Mammary epithelial cell (primary cell): ENCODE measurements at regions not wholly inside any gene's neighbourhood (a gene's known extent, or its start where the extent isn't known, plus 50 kb on each side); places are given as distances from the start of the nearest gene placed in this dataset.

ENCODE experiments used
- EZH2 ChIP-seq: IDR thresholded peaks from 2 replicates; pipeline ENCODE4 v1.6.1; 2012; ENCODE audit warnings: low read length, inconsistent platforms, borderline replicate concordance
- TF ChIP-seq, protein P1 (sequence below), 2 donors: IDR thresholded peaks in 1 of 2; conservative IDR thresholded peaks in 1 of 2; 2 replicates each; pipeline ENCODE4 v1.5.1; 2011 to 2012; ENCODE audit warnings: inconsistent platforms in 2 of 2, low read length in 2 of 2, mild to moderate bottlenecking in 2 of 2, control low read depth in 1 of 2, low read depth in 1 of 2; ENCODE audit not compliant: insufficient read depth in 1 of 2; ENCODE audit errors: extremely low read depth in 1 of 2

DNA sequence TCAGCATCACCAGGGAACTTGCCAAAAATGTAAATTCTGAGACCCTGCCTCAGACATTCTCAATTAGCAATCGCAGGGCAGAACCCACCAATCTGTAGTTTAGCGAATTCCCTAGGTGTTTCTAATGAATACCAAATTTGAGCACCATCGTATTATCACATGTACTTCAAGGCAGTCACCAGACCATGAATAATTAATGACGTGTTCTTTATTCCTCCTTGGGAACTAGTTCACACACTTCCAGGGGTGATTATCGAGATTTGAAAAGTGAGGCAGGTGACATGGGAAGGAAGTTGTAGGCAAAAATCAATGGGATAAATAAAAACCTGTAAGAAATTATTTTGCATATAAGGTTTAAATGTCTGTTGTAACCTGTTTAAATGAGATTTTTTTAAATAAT is 102.5 kb upstream of the CRIM1 start:
- TF ChIP-seq, protein P1, sequence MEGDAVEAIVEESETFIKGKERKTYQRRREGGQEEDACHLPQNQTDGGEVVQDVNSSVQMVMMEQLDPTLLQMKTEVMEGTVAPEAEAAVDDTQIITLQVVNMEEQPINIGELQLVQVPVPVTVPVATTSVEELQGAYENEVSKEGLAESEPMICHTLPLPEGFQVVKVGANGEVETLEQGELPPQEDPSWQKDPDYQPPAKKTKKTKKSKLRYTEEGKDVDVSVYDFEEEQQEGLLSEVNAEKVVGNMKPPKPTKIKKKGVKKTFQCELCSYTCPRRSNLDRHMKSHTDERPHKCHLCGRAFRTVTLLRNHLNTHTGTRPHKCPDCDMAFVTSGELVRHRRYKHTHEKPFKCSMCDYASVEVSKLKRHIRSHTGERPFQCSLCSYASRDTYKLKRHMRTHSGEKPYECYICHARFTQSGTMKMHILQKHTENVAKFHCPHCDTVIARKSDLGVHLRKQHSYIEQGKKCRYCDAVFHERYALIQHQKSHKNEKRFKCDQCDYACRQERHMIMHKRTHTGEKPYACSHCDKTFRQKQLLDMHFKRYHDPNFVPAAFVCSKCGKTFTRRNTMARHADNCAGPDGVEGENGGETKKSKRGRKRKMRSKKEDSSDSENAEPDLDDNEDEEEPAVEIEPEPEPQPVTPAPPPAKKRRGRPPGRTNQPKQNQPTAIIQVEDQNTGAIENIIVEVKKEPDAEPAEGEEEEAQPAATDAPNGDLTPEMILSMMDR (conservative IDR thresholded peaks at IDR 0.05 in 1 of 2, IDR thresholded peaks at IDR 0.05 in 1 of 2; ENCODE audit: extremely low read depth in 1 of 2, insufficient read depth in 1 of 2, low read depth in 1 of 2, low read length in 2 of 2): no peak
- no peak for TF ChIP-seq EZH2
